H1 (cell line): ENCODE measurements at regions not wholly inside any gene's neighbourhood (a gene's known extent, or its start where the extent isn't known, plus 50 kb on each side); places are given as distances from the start of the nearest gene placed in this dataset.

ENCODE experiments used
- CTCF ChIA-PET: fragments of 300-600 bp; sonication (Branson Sonifier 250); formaldehyde crosslinking; loops from one replicate; lab custom pipeline; 2021; ENCODE audit not compliant: partially characterized antibody; lab: Charles Lee
- POLR2A ChIA-PET: fragments of 300-600 bp; sonication (Branson Sonifier 250); formaldehyde crosslinking; loops from one replicate; lab custom pipeline; 2021; ENCODE audit warnings: inconsistent platforms; ENCODE audit not compliant: partially characterized antibody; lab: Charles Lee
- DNase-seq, 2 experiments: peaks; one replicate each; pipeline versions ENCODE4 v3.0.0 to v3.0.0-alpha.2; 2010 to 2022; ENCODE audit warnings: low spot score in 2 of 2, low read depth in 1 of 2, mixed read lengths in 1 of 2
- FAIRE-seq: peaks from 2 replicates; lab custom pipeline; 2011; peaks lifted over from hg19 to GRCh38; lab: Jason Lieb, UNC
- H2AFZ ChIP-seq: 2 replicates; pipeline ENCODE4 v1.8.1; 2012; ENCODE audit warnings: low read length, inconsistent platforms
- H2AK5ac ChIP-seq: 2 replicates; pipeline ENCODE4 v1.6.1; 2013; ENCODE audit warnings: low read depth, low read length
- H2BK120ac ChIP-seq: replicated peaks from 2 replicates; pipeline ENCODE3; 2013; ENCODE audit warnings: low read depth, low read length, inconsistent platforms
- H2BK12ac ChIP-seq: 2 replicates; pipeline ENCODE4 v1.6.1; 2013; ENCODE audit warnings: low read depth, low read length
- H2BK15ac ChIP-seq: 2 replicates; pipeline ENCODE4 v1.6.1; 2013; ENCODE audit warnings: low read length
- H2BK20ac ChIP-seq: 2 replicates; pipeline ENCODE4 v1.6.1; 2013; ENCODE audit warnings: low read length
- H2BK5ac ChIP-seq: 2 replicates; pipeline ENCODE4 v1.6.1; 2013; ENCODE audit warnings: low read depth, low read length
- H3K14ac ChIP-seq: 2 replicates; pipeline ENCODE4 v1.6.1; 2013; ENCODE audit warnings: inconsistent platforms; ENCODE audit not compliant: insufficient read length
- H3K18ac ChIP-seq: 2 replicates; pipeline ENCODE4 v1.6.1; 2013; ENCODE audit warnings: low read length; ENCODE audit errors: extremely low read depth
- H3K23ac ChIP-seq: 2 replicates; pipeline ENCODE4 v1.6.1; 2013; ENCODE audit warnings: inconsistent platforms; ENCODE audit not compliant: insufficient read length
- H3K23me2 ChIP-seq: 2 replicates; pipeline ENCODE4 v1.6.1; 2013; ENCODE audit warnings: low read depth, low read length
- H3K27ac ChIP-seq: 2 replicates; pipeline ENCODE4 v1.6.1; 2011; ENCODE audit warnings: low read depth, low read length, inconsistent platforms
- H3K27me3 ChIP-seq, 4 experiments: replicated peaks in 1 of 4; 1 replicate in 1 of 4; 2 replicates in 3 of 4; pipeline versions ENCODE4 v1.6.1 to v1.8.1; 2011 to 2013; ENCODE audit warnings: low read length in 3 of 4, mild to moderate bottlenecking in 3 of 4, inconsistent platforms in 2 of 4, mixed read lengths in 2 of 4, moderate library complexity in 1 of 4; ENCODE audit not compliant: control insufficient read depth in 3 of 4, insufficient read depth in 3 of 4; ENCODE audit errors: extremely low read depth in 1 of 4
- H3K36me3 ChIP-seq, 4 experiments: 2 replicates each; pipeline versions ENCODE4 v1.6.1 to v1.8.1; 2011 to 2013; ENCODE audit warnings: mild to moderate bottlenecking in 4 of 4, low read length in 3 of 4, moderate library complexity in 2 of 4, control low read depth in 1 of 4, inconsistent platforms in 1 of 4; ENCODE audit not compliant: insufficient read depth in 4 of 4, control insufficient read depth in 2 of 4
- H3K4ac ChIP-seq: replicated peaks from 2 replicates; pipeline ENCODE3; 2013; ENCODE audit warnings: low read length, low read depth, mixed read lengths, inconsistent platforms; ENCODE audit not compliant: insufficient read length
- H3K4me1 ChIP-seq, 4 experiments: replicated peaks in 1 of 4; 1 replicate in 1 of 4; 2 replicates in 3 of 4; pipeline versions ENCODE4 v1.6.1 to v1.8.1; 2011 to 2013; ENCODE audit warnings: low read length in 3 of 4, inconsistent platforms in 2 of 4, mixed read lengths in 1 of 4; ENCODE audit not compliant: insufficient read depth in 4 of 4, control insufficient read depth in 3 of 4
- H3K4me2 ChIP-seq, 2 experiments: 2 replicates each; pipeline versions ENCODE4 v1.6.1 to v1.8.1; 2011 to 2013; ENCODE audit warnings: low read depth in 2 of 2, low read length in 2 of 2, control low read depth in 1 of 2, inconsistent platforms in 1 of 2, mild to moderate bottlenecking in 1 of 2; ENCODE audit not compliant: insufficient read depth in 1 of 2
- H3K4me3 ChIP-seq, 4 experiments: fragments of 200-600, 300-600 bp in 1 of 4; sonication (generic), shearing (Covaris generic), sonication (Bioruptor Twin) in 1 of 4; 2 replicates each; pipeline versions ENCODE4 v1.5.1 to v1.8.1; 2011 to 2016; ENCODE audit warnings: low read length in 4 of 4, low read depth in 3 of 4, control low read depth in 2 of 4, inconsistent platforms in 2 of 4, mild to moderate bottlenecking in 2 of 4, mixed read lengths in 1 of 4, moderate library complexity in 1 of 4; ENCODE audit not compliant: insufficient read depth in 2 of 4; ENCODE audit errors: extremely low read depth in 1 of 4
- H3K56ac ChIP-seq: replicated peaks from 2 replicates; pipeline ENCODE3; 2013; ENCODE audit warnings: low read depth, mild to moderate bottlenecking, mixed read lengths, low read length, inconsistent platforms; ENCODE audit not compliant: insufficient read length
- H3K79me1 ChIP-seq: 2 replicates; pipeline ENCODE4 v1.6.1; 2013; ENCODE audit warnings: low read depth, low read length, control low read depth
- H3K79me2 ChIP-seq, 2 experiments: 2 replicates each; pipeline versions ENCODE4 v1.6.1 to v1.8.1; 2012 to 2013; ENCODE audit warnings: low read length in 2 of 2, mild to moderate bottlenecking in 2 of 2, inconsistent platforms in 1 of 2; ENCODE audit not compliant: insufficient read depth in 2 of 2, control insufficient read depth in 1 of 2
- H3K9ac ChIP-seq, 4 experiments: replicated peaks in 1 of 4; 1 replicate in 1 of 4; 2 replicates in 3 of 4; pipeline versions ENCODE4 v1.6.1 to v1.8.1; 2011 to 2013; ENCODE audit warnings: low read depth in 3 of 4, low read length in 3 of 4, control low read depth in 2 of 4, mild to moderate bottlenecking in 2 of 4, moderate library complexity in 2 of 4, inconsistent platforms in 1 of 4; ENCODE audit errors: extremely low read depth in 1 of 4
- H3K9me3 ChIP-seq, 2 experiments: 2 replicates each; pipeline versions ENCODE4 v1.6.1 to v1.8.1; 2012 to 2013; ENCODE audit warnings: mild to moderate bottlenecking in 2 of 2, moderate library complexity in 2 of 2, control low read depth in 1 of 2, inconsistent platforms in 1 of 2, low read depth in 1 of 2, low read length in 1 of 2, mixed read lengths in 1 of 2; ENCODE audit not compliant: insufficient read depth in 2 of 2
- H4K20me1 ChIP-seq, 2 experiments: replicated peaks in 1 of 2; 2 replicates each; pipeline versions ENCODE3 to v1.8.1; 2011 to 2013; ENCODE audit warnings: inconsistent platforms in 2 of 2, low read length in 2 of 2, mild to moderate bottlenecking in 1 of 2; ENCODE audit not compliant: insufficient read depth in 2 of 2, control insufficient read depth in 1 of 2
- H4K5ac ChIP-seq: 2 replicates; pipeline ENCODE4 v1.6.1; 2013; ENCODE audit warnings: low read length, low read depth, mixed read lengths, inconsistent platforms; ENCODE audit not compliant: insufficient read length
- H4K8ac ChIP-seq: 2 replicates; pipeline ENCODE4 v1.8.0; 2013; ENCODE audit warnings: mild to moderate bottlenecking, moderate library complexity, low read length, inconsistent platforms; ENCODE audit not compliant: insufficient read depth; ENCODE audit errors: extremely low read depth
- H4K91ac ChIP-seq: replicated peaks from 2 replicates; pipeline ENCODE3; 2013; ENCODE audit warnings: low read length, mixed read lengths, inconsistent platforms; ENCODE audit not compliant: insufficient read length
- BCL11A ChIP-seq, 2 experiments: IDR thresholded peaks; one replicate each; pipeline ENCODE4 v1.6.1; 2011; ENCODE audit warnings: low read depth in 2 of 2, low read length in 2 of 2, mild to moderate bottlenecking in 2 of 2
- CHD1 ChIP-seq: IDR thresholded peaks from 2 replicates; pipeline ENCODE4 v1.6.1; 2012; ENCODE audit warnings: low read depth, low read length, improper control_type of control experiment
- CTCF ChIP-seq, 3 experiments: IDR thresholded peaks; 1 replicate in 2 of 3; 2 replicates in 1 of 3; pipeline versions ENCODE4 v1.5.1 to v1.6.1; 2011; ENCODE audit warnings: low read length in 3 of 3, mild to moderate bottlenecking in 3 of 3, inconsistent platforms in 2 of 3, low read depth in 1 of 3, moderate library complexity in 1 of 3; ENCODE audit not compliant: insufficient read depth in 1 of 3; ENCODE audit errors: control extremely low read depth in 1 of 3
- E2F6 ChIP-seq: IDR thresholded peaks from 2 replicates; pipeline ENCODE4 v1.6.1; 2012; ENCODE audit warnings: inconsistent platforms
- EGR1 ChIP-seq: IDR thresholded peaks from 2 replicates; pipeline ENCODE4 v1.6.1; 2011; ENCODE audit warnings: low read depth, low read length, borderline replicate concordance
- HDAC6 ChIP-seq: IDR thresholded peaks from one replicate; pipeline ENCODE4 v1.7.1; 2012; ENCODE audit warnings: low read depth, mild to moderate bottlenecking, inconsistent platforms, low read length, moderate library complexity
- JUN ChIP-seq: IDR thresholded peaks from 2 replicates; pipeline ENCODE4 v1.6.1; 2011; ENCODE audit warnings: low read depth, mild to moderate bottlenecking, improper control_type of control experiment, low read length
- NANOG ChIP-seq: IDR thresholded peaks from 2 replicates; pipeline ENCODE4 v1.6.1; 2011; ENCODE audit warnings: low read length, low read depth, mild to moderate bottlenecking, inconsistent platforms; ENCODE audit not compliant: insufficient read depth, poor library complexity, severe bottlenecking
- RAD21 ChIP-seq, 2 experiments: IDR thresholded peaks in 1 of 2; conservative IDR thresholded peaks in 1 of 2; 2 replicates each; pipeline ENCODE4 v1.6.1; 2011; ENCODE audit warnings: low read depth in 2 of 2, low read length in 2 of 2, improper control_type of control experiment in 1 of 2, inconsistent platforms in 1 of 2, mild to moderate bottlenecking in 1 of 2, moderate library complexity in 1 of 2
- WGBS, 2 experiments: shearing (Covaris generic) in 1 of 2; methylation state at CpG; one replicate each; pipeline versions ENCODE4 v1.1.6 to v1.1.7; 2013 to 2015; ENCODE audit warnings: low lambda C conversion rate in 2 of 2, mixed read lengths in 2 of 2, inconsistent platforms in 1 of 2, low coverage in 1 of 2, missing lambda C conversion rate in 1 of 2; ENCODE audit not compliant: insufficient replicate concordance in 2 of 2, insufficient coverage in 1 of 2, insufficient read length in 1 of 2; ENCODE audit errors: extremely low coverage in 1 of 2, missing lambda C conversion rate in 1 of 2; 5-methylcytosine and 5-hydroxymethylcytosine counted together

DNA sequence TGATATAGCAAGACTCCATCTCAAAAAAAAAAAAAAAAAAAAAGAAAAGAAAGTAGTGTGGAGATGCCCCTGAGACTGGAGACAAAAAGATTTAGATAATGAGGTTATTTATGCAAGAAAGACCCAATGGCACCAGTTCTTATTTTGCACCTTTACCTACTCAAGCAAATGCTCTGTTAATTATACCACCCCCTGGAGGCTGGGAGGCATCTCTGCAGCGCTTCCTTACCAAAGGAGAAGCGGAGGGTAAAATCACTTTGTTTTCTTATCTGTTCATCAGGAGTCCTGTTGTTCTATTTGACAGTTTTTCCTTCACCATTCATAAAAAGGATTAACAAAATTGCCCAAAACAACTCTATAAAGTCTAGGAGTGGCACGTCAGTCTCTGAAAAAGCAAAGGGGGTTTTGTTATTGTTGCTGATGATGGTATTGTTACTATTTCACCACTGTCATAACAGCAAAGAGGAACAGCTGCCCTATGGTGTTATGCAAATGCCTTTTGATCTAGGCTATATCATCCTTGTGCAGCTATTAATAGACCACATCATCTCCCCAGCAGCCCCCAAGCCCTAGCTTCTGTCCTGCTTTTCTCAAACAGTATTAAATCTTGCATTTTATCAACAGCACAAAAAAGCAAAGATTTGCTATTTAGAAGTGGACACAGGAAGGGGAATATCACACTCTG, 174.0 kb downstream of the PALM2AKAP2 start:
- H3K27me3 ChIP-seq, result no peaks in the 10 kb centered on the region
- H2BK20ac ChIP-seq, result no peak overlapping the region
- H3K14ac ChIP-seq, result no peak overlapping the region
- FAIRE-seq (peak; percentile 36), DNase-seq (no peak)
- POLR2A ChIA-PET, result no interaction called here
- H2BK15ac ChIP-seq, result no peak overlapping the region
- no peak overlapping the region for H4K91ac ChIP-seq
- H3K9ac ChIP-seq, result no peak overlapping the region
- peaks cover 0 to 4% (median 2%) of the 10 kb centered on the region in 4 experiments; a peak in 4 of 7 replicates for H3K4me1 ChIP-seq
- H3K56ac ChIP-seq, result no peak overlapping the region
- H2AK5ac ChIP-seq, result no peak overlapping the region
- H4K20me1 ChIP-seq, result no peaks in the 10 kb centered on the region
- H3K9me3 ChIP-seq, result no peaks in the 10 kb centered on the region
- CTCF ChIA-PET, result interaction anchor here (0.5 to 7.8 kb wide), 9 partner anchors 8 to 192 kb away, joined by 3 to 61 read pairs (median 5); no protein-coding TSS in a partner anchor
- H2AFZ ChIP-seq, result no peak overlapping the region
- no peak overlapping the region for H4K8ac ChIP-seq
- no peak overlapping the region for H3K4ac ChIP-seq
- H3K18ac ChIP-seq, result no peak overlapping the region
- H2BK12ac ChIP-seq, result no peak overlapping the region
- H3K4me2 ChIP-seq, result no peak overlapping the region
- no peak overlapping the region for H2BK5ac ChIP-seq
- H2BK120ac ChIP-seq, result no peak overlapping the region
- H3K27ac ChIP-seq, result no peak overlapping the region
- H3K4me3 ChIP-seq, result no peak overlapping the region
- H3K79me1 ChIP-seq, result 0 out of 2 replicates have a peak, but pooled peaks cover 2% of the 10 kb centered on the region
- no peak overlapping the region for H4K5ac ChIP-seq
- 95% methylated on average over 3 of the region's 3 CpGs; no CpG with 5 or more reads in 1 of the 2 experiments for WGBS, 2 experiments
- no peaks in the 10 kb centered on the region for H3K79me2 ChIP-seq
- H3K23me2 ChIP-seq, result no peaks in the 10 kb centered on the region
- H3K36me3 ChIP-seq, result no peaks in the 10 kb centered on the region
- no peak overlapping the region for H3K23ac ChIP-seq
- TF ChIP-seq CHD1 (no peak), E2F6 (no peak), BCL11A (IDR thresholded peaks at IDR 0.05; ENCODE audit: low read depth in 2 of 2, low read length in 2 of 2) (no peak), EGR1 (no peak), JUN (no peak), RAD21 (IDR thresholded peaks at IDR 0.05 in 1 of 2, conservative IDR thresholded peaks at IDR 0.05 in 1 of 2; ENCODE audit: low read depth in 2 of 2, low read length in 2 of 2) (0 out of 4 replicates have a peak, but pooled peaks of 1 of the 2 experiments have one; percentile 5), HDAC6 (no peak), CTCF (IDR thresholded peaks at IDR 0.05; ENCODE audit: control extremely low read depth in 1 of 3, insufficient read depth in 1 of 3, low read depth in 1 of 3, low read length in 3 of 3) (peak; percentile 12 to 59 (median 32)), NANOG (no peak)
